Keratinocyte (primary cell): ENCODE measurements at regions not wholly inside any gene's neighbourhood (a gene's known extent, or its start where the extent isn't known, plus 50 kb on each side); places are given as distances from the start of the nearest gene placed in this dataset.

Experiments used
- EZH2 ChIP-seq: IDR thresholded peaks from one replicate; pipeline ENCODE4 v1.6.1; 2012; ENCODE audit warnings: inconsistent platforms, mild to moderate bottlenecking, low read length, moderate library complexity
- TF ChIP-seq, protein P1 (sequence below), 3 experiments: IDR thresholded peaks in 1 of 3; conservative IDR thresholded peaks in 1 of 3; optimal IDR thresholded peaks in 1 of 3; 2 replicates in 2 of 3; 3 replicates in 1 of 3; pipeline versions ENCODE3 to v1.5.1; 2011; ENCODE audit warnings: low read length in 3 of 3, mild to moderate bottlenecking in 3 of 3, moderate library complexity in 2 of 3, control low read depth in 1 of 3, inconsistent platforms in 1 of 3; ENCODE audit not compliant: insufficient read depth in 2 of 3; ENCODE audit errors: extremely low read depth in 1 of 3

DNA sequence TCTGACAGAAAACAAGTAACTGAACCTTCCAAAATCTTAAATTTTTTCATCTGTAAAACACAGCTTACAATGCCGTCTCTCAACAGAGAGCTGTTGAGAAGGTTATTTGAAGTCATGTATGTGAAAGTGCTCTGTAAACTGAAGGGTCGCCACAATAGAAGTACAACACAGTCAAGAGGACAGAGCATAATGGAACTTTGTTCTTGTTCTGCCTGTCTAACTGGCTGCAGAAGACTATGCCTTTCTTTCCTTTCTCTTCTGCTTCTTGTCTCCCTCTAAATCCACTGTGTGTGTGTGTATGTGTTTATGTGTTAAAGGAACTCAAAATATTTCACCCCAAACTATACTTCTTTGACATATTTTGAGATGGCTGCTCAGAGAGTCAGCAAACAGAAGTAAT lies 365.8 kb upstream of the RND3 start:
- TF ChIP-seq, protein P1, sequence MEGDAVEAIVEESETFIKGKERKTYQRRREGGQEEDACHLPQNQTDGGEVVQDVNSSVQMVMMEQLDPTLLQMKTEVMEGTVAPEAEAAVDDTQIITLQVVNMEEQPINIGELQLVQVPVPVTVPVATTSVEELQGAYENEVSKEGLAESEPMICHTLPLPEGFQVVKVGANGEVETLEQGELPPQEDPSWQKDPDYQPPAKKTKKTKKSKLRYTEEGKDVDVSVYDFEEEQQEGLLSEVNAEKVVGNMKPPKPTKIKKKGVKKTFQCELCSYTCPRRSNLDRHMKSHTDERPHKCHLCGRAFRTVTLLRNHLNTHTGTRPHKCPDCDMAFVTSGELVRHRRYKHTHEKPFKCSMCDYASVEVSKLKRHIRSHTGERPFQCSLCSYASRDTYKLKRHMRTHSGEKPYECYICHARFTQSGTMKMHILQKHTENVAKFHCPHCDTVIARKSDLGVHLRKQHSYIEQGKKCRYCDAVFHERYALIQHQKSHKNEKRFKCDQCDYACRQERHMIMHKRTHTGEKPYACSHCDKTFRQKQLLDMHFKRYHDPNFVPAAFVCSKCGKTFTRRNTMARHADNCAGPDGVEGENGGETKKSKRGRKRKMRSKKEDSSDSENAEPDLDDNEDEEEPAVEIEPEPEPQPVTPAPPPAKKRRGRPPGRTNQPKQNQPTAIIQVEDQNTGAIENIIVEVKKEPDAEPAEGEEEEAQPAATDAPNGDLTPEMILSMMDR (optimal IDR thresholded peaks at IDR 0.05 in 1 of 3, IDR thresholded peaks at IDR 0.05 in 1 of 3, conservative IDR thresholded peaks at IDR 0.05 in 1 of 3; ENCODE audit: extremely low read depth in 1 of 3, insufficient read depth in 2 of 3, low read length in 3 of 3), result no peak
- no peak for TF ChIP-seq EZH2
